ENCODE measurements at regions not wholly inside any gene's neighbourhood (a gene's known extent, or its start where the extent isn't known, plus 50 kb on each side); places are given as distances from the start of the nearest gene placed in this dataset.

DNA sequence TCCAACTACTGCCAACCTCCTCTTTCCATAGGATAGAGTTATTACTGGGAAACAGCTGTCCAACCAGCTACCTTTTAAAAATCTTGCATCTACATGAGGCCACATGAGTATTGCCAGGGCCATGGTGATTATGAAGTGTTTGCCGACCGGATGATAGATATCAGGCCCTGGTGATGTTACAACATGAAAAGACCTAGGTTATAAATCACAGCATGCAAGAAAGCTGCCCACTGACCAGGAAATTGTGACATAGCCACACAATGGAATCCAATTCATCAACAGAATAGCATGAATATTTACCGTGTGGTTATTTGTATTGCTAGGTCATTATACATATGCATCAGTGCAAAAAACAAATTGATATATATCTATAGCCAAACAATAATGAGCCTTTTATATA, 517.0 kb downstream of the INHBA start:
- TF ChIP-seq, protein P1, sequence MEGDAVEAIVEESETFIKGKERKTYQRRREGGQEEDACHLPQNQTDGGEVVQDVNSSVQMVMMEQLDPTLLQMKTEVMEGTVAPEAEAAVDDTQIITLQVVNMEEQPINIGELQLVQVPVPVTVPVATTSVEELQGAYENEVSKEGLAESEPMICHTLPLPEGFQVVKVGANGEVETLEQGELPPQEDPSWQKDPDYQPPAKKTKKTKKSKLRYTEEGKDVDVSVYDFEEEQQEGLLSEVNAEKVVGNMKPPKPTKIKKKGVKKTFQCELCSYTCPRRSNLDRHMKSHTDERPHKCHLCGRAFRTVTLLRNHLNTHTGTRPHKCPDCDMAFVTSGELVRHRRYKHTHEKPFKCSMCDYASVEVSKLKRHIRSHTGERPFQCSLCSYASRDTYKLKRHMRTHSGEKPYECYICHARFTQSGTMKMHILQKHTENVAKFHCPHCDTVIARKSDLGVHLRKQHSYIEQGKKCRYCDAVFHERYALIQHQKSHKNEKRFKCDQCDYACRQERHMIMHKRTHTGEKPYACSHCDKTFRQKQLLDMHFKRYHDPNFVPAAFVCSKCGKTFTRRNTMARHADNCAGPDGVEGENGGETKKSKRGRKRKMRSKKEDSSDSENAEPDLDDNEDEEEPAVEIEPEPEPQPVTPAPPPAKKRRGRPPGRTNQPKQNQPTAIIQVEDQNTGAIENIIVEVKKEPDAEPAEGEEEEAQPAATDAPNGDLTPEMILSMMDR (IDR thresholded peaks at IDR 0.05), result no peak
- TF ChIP-seq POLR2A (IDR thresholded peaks at IDR 0.05; ENCODE audit: low read depth), result no peak
- TF ChIP-seq POLR2AphosphoS5 (IDR thresholded peaks at IDR 0.05), result no peak
